ENCODE measurements at regions not wholly inside any gene's neighbourhood (a gene's known extent, or its start where the extent isn't known, plus 50 kb on each side); places are given as distances from the start of the nearest gene placed in this dataset.

DNA sequence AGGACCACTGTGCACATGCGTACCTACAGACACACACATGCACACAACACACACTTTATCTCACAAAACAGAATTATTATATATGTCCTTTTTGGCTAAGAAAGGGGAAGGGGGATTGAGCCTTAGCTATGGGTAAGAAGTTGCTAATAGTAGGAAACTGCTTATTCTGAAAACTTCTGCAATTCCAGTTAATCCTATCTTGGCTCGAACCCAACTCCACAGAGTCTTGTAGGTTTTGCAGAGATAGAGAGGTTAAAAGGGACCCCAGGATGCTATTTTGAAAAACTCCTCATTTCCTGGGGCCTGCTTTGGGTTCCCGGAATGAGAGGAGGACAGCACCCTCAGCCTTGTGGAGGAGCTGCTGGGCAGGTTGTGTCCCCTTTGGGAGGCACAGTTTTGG is 233.8 kb downstream of the CLIC5 start:
- 95% methylated on average over 2 of the region's 3 CpGs for WGBS (ENCODE audit: insufficient coverage)
- H3K36me3 Mint-ChIP-seq: no peaks in the 10 kb centered on the region
- ATAC-seq (no peak), DNase-seq (no peak)
- H3K4me1 Mint-ChIP-seq: no peaks in the 10 kb centered on the region
- Histone ChIP-seq H3K9me3 (ENCODE audit: control insufficient read depth, insufficient read depth, low read length) (no peaks in the 10 kb centered on the region), H3K4me1 (ENCODE audit: control insufficient read depth, insufficient read depth, low read length) (no peaks in the 10 kb centered on the region), H3K27ac (ENCODE audit: low read length) (no peak overlapping the region), H3K4me3 (ENCODE audit: low read length) (no peak overlapping the region), H3K36me3 (ENCODE audit: control insufficient read depth, insufficient read depth, low read length) (no peaks in the 10 kb centered on the region), H3K27me3 (ENCODE audit: control insufficient read depth, insufficient read depth, low read length) (no peaks in the 10 kb centered on the region)
- peaks cover 0 to 9% of the 10 kb centered on the region in 2 donors for H3K27me3 Mint-ChIP-seq (ENCODE audit: low read depth in 2 of 2)
- H3K27ac Mint-ChIP-seq: no peak overlapping the region
- no peak overlapping the region for H3K4me3 Mint-ChIP-seq
- intact Hi-C loops (cut with micrococcal nuclease): no loop called here
- no peaks in the 10 kb centered on the region for H3K9me3 Mint-ChIP-seq
- TF ChIP-seq, protein P1, sequence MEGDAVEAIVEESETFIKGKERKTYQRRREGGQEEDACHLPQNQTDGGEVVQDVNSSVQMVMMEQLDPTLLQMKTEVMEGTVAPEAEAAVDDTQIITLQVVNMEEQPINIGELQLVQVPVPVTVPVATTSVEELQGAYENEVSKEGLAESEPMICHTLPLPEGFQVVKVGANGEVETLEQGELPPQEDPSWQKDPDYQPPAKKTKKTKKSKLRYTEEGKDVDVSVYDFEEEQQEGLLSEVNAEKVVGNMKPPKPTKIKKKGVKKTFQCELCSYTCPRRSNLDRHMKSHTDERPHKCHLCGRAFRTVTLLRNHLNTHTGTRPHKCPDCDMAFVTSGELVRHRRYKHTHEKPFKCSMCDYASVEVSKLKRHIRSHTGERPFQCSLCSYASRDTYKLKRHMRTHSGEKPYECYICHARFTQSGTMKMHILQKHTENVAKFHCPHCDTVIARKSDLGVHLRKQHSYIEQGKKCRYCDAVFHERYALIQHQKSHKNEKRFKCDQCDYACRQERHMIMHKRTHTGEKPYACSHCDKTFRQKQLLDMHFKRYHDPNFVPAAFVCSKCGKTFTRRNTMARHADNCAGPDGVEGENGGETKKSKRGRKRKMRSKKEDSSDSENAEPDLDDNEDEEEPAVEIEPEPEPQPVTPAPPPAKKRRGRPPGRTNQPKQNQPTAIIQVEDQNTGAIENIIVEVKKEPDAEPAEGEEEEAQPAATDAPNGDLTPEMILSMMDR (IDR thresholded peaks at IDR 0.05): no peak

- H3K4me1 ChIP-seq (ENCODE audit: control insufficient read depth, insufficient read depth, low read length): no peaks in the 10 kb centered on the region
- Mint-ChIP-seq H3K27me3 (ENCODE audit: low read depth in 2 of 2) (peaks cover 0 to 9% of the 10 kb centered on the region in 2 donors), H3K27ac (no peak overlapping the region), H3K36me3 (no peaks in the 10 kb centered on the region), H3K9me3 (no peaks in the 10 kb centered on the region), H3K4me3 (no peak overlapping the region), H3K4me1 (no peaks in the 10 kb centered on the region)
- TF ChIP-seq, protein P1 (IDR thresholded peaks at IDR 0.05): no peak
- H3K9me3 ChIP-seq (ENCODE audit: control insufficient read depth, insufficient read depth, low read length): no peaks in the 10 kb centered on the region
- intact Hi-C loops (cut with micrococcal nuclease): no loop called here
- ATAC-seq (no peak), DNase-seq (no peak)
- H3K36me3 ChIP-seq (ENCODE audit: control insufficient read depth, insufficient read depth, low read length): no peaks in the 10 kb centered on the region
- H3K27ac ChIP-seq (ENCODE audit: low read length): no peak overlapping the region
- H3K4me3 ChIP-seq (ENCODE audit: low read length): no peak overlapping the region
- H3K27me3 ChIP-seq (ENCODE audit: control insufficient read depth, insufficient read depth, low read length): no peaks in the 10 kb centered on the region
- 98% methylated on average over 2 of the region's 2 CpGs for WGBS (ENCODE audit: insufficient coverage)
Measured at GRCh38 chr6:45780523-45780922, 235.1 kb downstream of the CLIC5 start.

DNA sequence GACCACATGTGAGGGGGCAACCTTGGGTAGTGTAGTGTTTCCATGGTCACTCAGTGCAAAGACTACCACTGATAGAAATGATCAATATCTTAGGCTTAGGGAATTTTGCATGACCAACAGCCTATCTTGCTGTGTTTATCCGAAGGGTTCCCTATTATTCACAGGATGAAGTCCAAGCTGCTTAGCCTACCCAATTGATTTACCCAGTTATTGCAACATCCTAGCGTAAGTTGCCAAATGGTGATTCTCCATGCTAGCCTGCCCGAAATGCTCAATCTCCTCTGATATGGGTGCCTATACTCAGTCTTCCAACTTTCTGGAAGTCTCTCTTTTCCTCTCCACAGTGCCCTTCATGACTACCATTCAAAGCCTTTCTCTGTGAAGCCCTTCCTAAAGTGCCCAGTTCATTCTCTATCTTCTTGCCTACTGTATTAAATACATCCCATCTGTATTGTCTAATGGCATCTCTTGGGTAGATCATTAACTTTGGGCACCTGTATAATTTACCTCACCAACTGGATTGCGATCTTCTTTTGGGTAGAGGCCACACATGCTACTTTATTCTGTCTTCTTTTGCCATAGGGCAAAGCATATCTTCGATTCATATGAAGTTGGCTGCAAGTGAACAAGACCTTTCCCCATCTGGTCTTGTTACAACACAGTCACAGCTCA is 240.5 kb downstream of the CLIC5 start:
- Histone ChIP-seq H3K4me1 (ENCODE audit: control insufficient read depth, insufficient read depth, low read length) (no peaks in the 10 kb centered on the region), H3K9me3 (ENCODE audit: control insufficient read depth, insufficient read depth, low read length) (no peaks in the 10 kb centered on the region), H3K27me3 (ENCODE audit: control insufficient read depth, insufficient read depth, low read length) (peaks cover 2% of the 10 kb centered on the region), H3K27ac (ENCODE audit: low read length) (no peak overlapping the region), H3K36me3 (ENCODE audit: control insufficient read depth, insufficient read depth, low read length) (no peaks in the 10 kb centered on the region), H3K4me3 (ENCODE audit: low read length) (no peak overlapping the region)
- WGBS (ENCODE audit: insufficient coverage): 89% methylated on average over 5 of the region's 5 CpGs
- intact Hi-C loops (cut with micrococcal nuclease): no loop called here
- ATAC-seq: no peak
- DNase-seq: no peak
- Mint-ChIP-seq H3K27me3 (ENCODE audit: low read depth in 2 of 2) (peaks cover 15 to 18% of the 10 kb centered on the region in 2 donors), H3K9me3 (no peaks in the 10 kb centered on the region), H3K36me3 (no peaks in the 10 kb centered on the region), H3K27ac (no peak overlapping the region), H3K4me1 (no peaks in the 10 kb centered on the region), H3K4me3 (no peak overlapping the region)
- TF ChIP-seq, protein P1 (IDR thresholded peaks at IDR 0.05): no peak

- WGBS (ENCODE audit: insufficient coverage): 33% methylated on average over 3 of the region's 3 CpGs
- Mint-ChIP-seq H3K27me3 (ENCODE audit: low read depth in 2 of 2) (peaks cover 13 to 18% of the 10 kb centered on the region in 2 donors), H3K36me3 (no peaks in the 10 kb centered on the region), H3K4me1 (no peaks in the 10 kb centered on the region), H3K4me3 (no peak overlapping the region), H3K27ac (no peak overlapping the region), H3K9me3 (no peaks in the 10 kb centered on the region)
- Histone ChIP-seq H3K9me3 (ENCODE audit: control insufficient read depth, insufficient read depth, low read length) (no peaks in the 10 kb centered on the region), H3K4me1 (ENCODE audit: control insufficient read depth, insufficient read depth, low read length) (no peaks in the 10 kb centered on the region), H3K27ac (ENCODE audit: low read length) (no peak overlapping the region), H3K4me3 (ENCODE audit: low read length) (no peak overlapping the region), H3K36me3 (ENCODE audit: control insufficient read depth, insufficient read depth, low read length) (no peaks in the 10 kb centered on the region), H3K27me3 (ENCODE audit: control insufficient read depth, insufficient read depth, low read length) (peaks cover 2% of the 10 kb centered on the region)
- intact Hi-C loops (cut with micrococcal nuclease): no loop called here
- DNase-seq: no peak
- TF ChIP-seq, protein P1 (IDR thresholded peaks at IDR 0.05): no peak
- no peak for ATAC-seq
Measured at GRCh38 chr6:45773906-45774305, 241.8 kb downstream of the CLIC5 start.

Data from natural killer cell (primary cell).